T-helper 1 cell treated with Interleukin-12 subunit alpha and Interleukin-12 subunit beta and Interleukin-4 antibody, amounts not matched to agents 30 ng/mL and 1 ng/mL, for 36 hours (primary cell): ENCODE measurements at regions not wholly inside any gene's neighbourhood (a gene's known extent, or its start where the extent isn't known, plus 50 kb on each side); places are given as distances from the start of the nearest gene placed in this dataset.
"Not testable (repeated sequence)": the region's sequence is repeated elsewhere in the genome, so short reads cannot be mapped to it uniquely, and the experiment has no call there.

Experiments
- intact Hi-C: fragments of 100-400 bp; cut with micrococcal nuclease; formaldehyde crosslinking; loops from one replicate; pipeline ENCODE4 v1.15.1; 2024

- intact Hi-C loops, result loop anchor here (1.0 to 5.0 kb wide), 11 partner anchors 11 to 1101 kb away; partner anchors contain the start of genes ARHGEF26 and DHX36
Observed at GRCh38 chr3:153221748-153222162, 59.7 kb downstream of the RAP2B start.

GRCh38 chr3:153226877-153227276 is 64.9 kb downstream of the RAP2B start:
- intact Hi-C loops, result not testable (repeated sequence)

GRCh38 chr3:153230427-153230826 is 68.4 kb downstream of the RAP2B start:
- intact Hi-C loops, result not testable (repeated sequence)

- intact Hi-C loops, result not testable (repeated sequence)
Observed at GRCh38 chr3:153231245-153231644, 69.2 kb downstream of the RAP2B start.

GRCh38 chr3:153232050-153232752 is 70.2 kb downstream of the RAP2B start:
- intact Hi-C loops, result not testable (repeated sequence)

- intact Hi-C loops, result no loop called here
Observed at GRCh38 chr3:153232851-153233271, 70.8 kb downstream of the RAP2B start.

GRCh38 chr3:153233986-153234385 is 72.0 kb downstream of the RAP2B start:
- intact Hi-C loops, result no loop called here

- intact Hi-C loops, result no loop called here
Observed at GRCh38 chr3:153242896-153243295, 80.9 kb downstream of the RAP2B start.

GRCh38 chr3:153244961-153245360 is 82.9 kb downstream of the RAP2B start:
- intact Hi-C loops, result loop anchor here (5.0 kb wide), 1 partner anchor 33 kb away; no protein-coding TSS in a partner anchor

- intact Hi-C loops, result loop anchor here (5.0 kb wide), 1 partner anchor 33 kb away; no protein-coding TSS in a partner anchor
Observed at GRCh38 chr3:153245661-153246060, 83.6 kb downstream of the RAP2B start.

GRCh38 chr3:153246331-153246730 is 84.3 kb downstream of the RAP2B start:
- intact Hi-C loops, result loop anchor here (5.0 kb wide), 1 partner anchor 34 kb away; no protein-coding TSS in a partner anchor

- intact Hi-C loops, result loop anchor here (5.0 kb wide), 1 partner anchor 35 kb away; no protein-coding TSS in a partner anchor
Observed at GRCh38 chr3:153246806-153247205, 84.8 kb downstream of the RAP2B start.

- intact Hi-C loops, result loop anchor here (5.0 kb wide), 1 partner anchor 35 kb away; no protein-coding TSS in a partner anchor
Observed at GRCh38 chr3:153247331-153248330, 85.6 kb downstream of the RAP2B start.

- intact Hi-C loops, result loop anchor here (5.0 kb wide), 1 partner anchor 37 kb away; no protein-coding TSS in a partner anchor
Observed at GRCh38 chr3:153248835-153249234, 86.8 kb downstream of the RAP2B start.

- intact Hi-C loops, result loop anchor here (5.0 kb wide), 1 partner anchor 38 kb away; no protein-coding TSS in a partner anchor
Observed at GRCh38 chr3:153249906-153250305, 87.9 kb downstream of the RAP2B start.

GRCh38 chr3:153250446-153250845 is 88.4 kb downstream of the RAP2B start:
- intact Hi-C loops, result no loop called here

GRCh38 chr3:153252963-153253362 is 90.9 kb downstream of the RAP2B start:
- intact Hi-C loops, result no loop called here

GRCh38 chr3:153254361-153254760 is 92.3 kb downstream of the RAP2B start:
- intact Hi-C loops, result no loop called here

- intact Hi-C loops, result no loop called here
Observed at GRCh38 chr3:153257673-153258351, 95.8 kb downstream of the RAP2B start.

- intact Hi-C loops, result no loop called here
Observed at GRCh38 chr3:153259956-153260355, 97.9 kb downstream of the RAP2B start.

GRCh38 chr3:153260681-153261080 is 98.7 kb downstream of the RAP2B start:
- intact Hi-C loops, result no loop called here
